ENCODE measurements at regions not wholly inside any gene's neighbourhood (a gene's known extent, or its start where the extent isn't known, plus 50 kb on each side); places are given as distances from the start of the nearest gene placed in this dataset.

DNA sequence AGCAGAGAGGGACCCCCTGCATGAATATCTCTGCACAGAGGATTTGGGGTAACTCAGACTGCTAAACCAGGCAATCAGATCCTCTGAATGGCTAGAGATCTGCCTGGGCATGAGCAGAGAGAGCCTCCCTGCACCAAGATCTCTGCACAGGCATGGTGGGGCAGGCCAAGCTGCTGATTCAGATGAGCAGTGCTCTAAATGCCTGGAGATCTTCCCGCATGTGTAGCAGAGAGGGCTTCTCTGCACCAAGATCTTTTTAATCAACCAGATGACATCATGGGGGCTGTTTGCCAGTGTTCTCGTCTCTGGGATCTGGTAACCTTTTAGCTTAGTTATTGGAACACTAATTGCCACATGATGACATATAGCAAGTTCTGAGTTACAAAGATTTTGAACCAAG is 301.3 kb upstream of the GALNT5 start:
- CTCF ChIA-PET = no interaction called here
- ATAC-seq (no peak), DNase-seq (ENCODE audit: low read depth in 1 of 2, low spot score in 1 of 2) (no peak), FAIRE-seq (no peak)
- no peak for TF ChIP-seq POLR2A (IDR thresholded peaks at IDR 0.05; ENCODE audit: low read length)
- H3K4me2 ChIP-seq = no peak overlapping the region
- 46% methylated on average over 2 of the region's 2 CpGs for WGBS (ENCODE audit: missing lambda C conversion rate)
- H3K27ac ChIP-seq = no peak overlapping the region
- H3K4me1 ChIP-seq = no peaks in the 10 kb centered on the region
- peaks cover 14% of the 10 kb centered on the region for H3K9me3 ChIP-seq
- H3K4me3 ChIP-seq = no peak overlapping the region
- POLR2A ChIA-PET = no interaction called here

DNA sequence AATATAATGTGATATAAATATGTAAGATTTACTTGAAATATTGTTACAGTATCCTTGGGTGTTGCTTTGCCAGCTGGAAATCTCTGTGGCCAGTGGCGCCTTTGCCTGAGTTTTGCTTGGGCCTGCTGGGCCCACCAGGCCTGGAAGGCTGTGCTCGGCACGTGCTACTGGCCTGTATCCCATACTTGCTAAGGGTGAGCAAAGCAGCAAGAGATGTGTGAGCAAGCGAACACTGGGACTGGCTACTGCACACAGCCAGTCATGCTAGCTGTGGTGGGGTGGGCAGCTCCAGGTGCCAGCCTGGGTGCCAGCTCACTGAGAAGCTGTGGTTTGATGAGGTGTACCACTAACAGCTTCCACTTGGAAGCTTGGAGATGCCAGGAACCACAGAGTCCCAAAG is 299.1 kb upstream of the GALNT5 start:
- TF ChIP-seq FOXS1 (CRISPR knock-in tag; IDR thresholded peaks at IDR 0.05) (no peak), HOXA7 (CRISPR knock-in tag; IDR thresholded peaks at IDR 0.05) (no peak), RCOR1 (IDR thresholded peaks at IDR 0.05; ENCODE audit: low read depth, low read length) (no peak), ZC3H11A (IDR thresholded peaks at IDR 0.05) (no peak), MYC (IDR thresholded peaks at IDR 0.05; ENCODE audit: borderline replicate concordance, low read length) (no peak), RFX5 (IDR thresholded peaks at IDR 0.05) (no peak), HEYL (CRISPR knock-in tag; IDR thresholded peaks at IDR 0.05) (no peak), HOXB13 (CRISPR knock-in tag; IDR thresholded peaks at IDR 0.05; ENCODE audit: low read depth) (no peak), FOSB (CRISPR knock-in tag; IDR thresholded peaks at IDR 0.05) (no peak), EHMT2 (IDR thresholded peaks at IDR 0.05; ENCODE audit: low read depth) (no peak), TP53 (CRISPR knock-in tag; IDR thresholded peaks at IDR 0.05) (no peak), MAZ (IDR thresholded peaks at IDR 0.05; ENCODE audit: borderline replicate concordance, low read depth, low read length) (no peak), ESRRA (IDR thresholded peaks at IDR 0.05; ENCODE audit: borderline replicate concordance, low read length) (no peak), CHD4 (IDR thresholded peaks at IDR 0.05; ENCODE audit: borderline replicate concordance) (no peak), BHLHE40 (IDR thresholded peaks at IDR 0.05; ENCODE audit: low read depth, low read length) (no peak)
- TF ChIP-seq, protein P1, sequence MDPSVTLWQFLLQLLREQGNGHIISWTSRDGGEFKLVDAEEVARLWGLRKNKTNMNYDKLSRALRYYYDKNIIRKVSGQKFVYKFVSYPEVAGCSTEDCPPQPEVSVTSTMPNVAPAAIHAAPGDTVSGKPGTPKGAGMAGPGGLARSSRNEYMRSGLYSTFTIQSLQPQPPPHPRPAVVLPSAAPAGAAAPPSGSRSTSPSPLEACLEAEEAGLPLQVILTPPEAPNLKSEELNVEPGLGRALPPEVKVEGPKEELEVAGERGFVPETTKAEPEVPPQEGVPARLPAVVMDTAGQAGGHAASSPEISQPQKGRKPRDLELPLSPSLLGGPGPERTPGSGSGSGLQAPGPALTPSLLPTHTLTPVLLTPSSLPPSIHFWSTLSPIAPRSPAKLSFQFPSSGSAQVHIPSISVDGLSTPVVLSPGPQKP (IDR thresholded peaks at IDR 0.05; ENCODE audit: low read depth, low read length) = no peak
- POLR2A ChIA-PET = no interaction called here
- ATAC-seq = no peak

DNA sequence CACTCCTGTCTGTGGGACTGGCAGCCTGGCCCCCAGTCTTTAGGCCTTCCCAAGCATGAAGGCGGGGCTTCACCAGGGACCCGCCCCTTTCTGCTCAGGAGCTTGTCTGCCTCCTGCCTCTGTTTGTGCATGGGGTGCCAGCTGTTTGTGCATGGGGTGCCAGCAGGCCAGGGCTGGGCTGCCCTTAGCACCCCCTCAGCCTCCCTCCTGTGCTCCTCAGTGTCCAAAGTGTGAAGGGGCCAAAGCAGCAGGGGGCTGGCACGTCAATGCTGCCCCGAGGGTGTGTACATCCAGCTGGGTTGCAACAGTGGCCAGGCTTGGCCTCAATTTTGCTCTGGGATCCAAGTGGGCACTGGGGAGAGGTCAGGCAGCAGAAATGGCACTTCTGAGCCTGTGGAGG is 298.0 kb upstream of the GALNT5 start:
- CTCF ChIA-PET = no interaction called here
- POLR2A ChIA-PET = no interaction called here
- no peak for DNase-seq (ENCODE audit: low read depth in 1 of 2, low spot score in 1 of 2)
- Histone ChIP-seq H3K27ac (no peak overlapping the region), H3K4me1 (no peaks in the 10 kb centered on the region), H3K4me3 (no peak overlapping the region), H3K4me2 (no peak overlapping the region), H3K9me3 (peaks cover 14% of the 10 kb centered on the region)
- FAIRE-seq = no peak
- WGBS (ENCODE audit: missing lambda C conversion rate) = 23% methylated on average over 2 of the region's 4 CpGs
- no peak for ATAC-seq
- no peak for TF ChIP-seq ZSCAN20 (CRISPR knock-in tag; IDR thresholded peaks at IDR 0.05)
- no peak for TF ChIP-seq FOXS1 (CRISPR knock-in tag; IDR thresholded peaks at IDR 0.05)
- TF ChIP-seq, protein P2, sequence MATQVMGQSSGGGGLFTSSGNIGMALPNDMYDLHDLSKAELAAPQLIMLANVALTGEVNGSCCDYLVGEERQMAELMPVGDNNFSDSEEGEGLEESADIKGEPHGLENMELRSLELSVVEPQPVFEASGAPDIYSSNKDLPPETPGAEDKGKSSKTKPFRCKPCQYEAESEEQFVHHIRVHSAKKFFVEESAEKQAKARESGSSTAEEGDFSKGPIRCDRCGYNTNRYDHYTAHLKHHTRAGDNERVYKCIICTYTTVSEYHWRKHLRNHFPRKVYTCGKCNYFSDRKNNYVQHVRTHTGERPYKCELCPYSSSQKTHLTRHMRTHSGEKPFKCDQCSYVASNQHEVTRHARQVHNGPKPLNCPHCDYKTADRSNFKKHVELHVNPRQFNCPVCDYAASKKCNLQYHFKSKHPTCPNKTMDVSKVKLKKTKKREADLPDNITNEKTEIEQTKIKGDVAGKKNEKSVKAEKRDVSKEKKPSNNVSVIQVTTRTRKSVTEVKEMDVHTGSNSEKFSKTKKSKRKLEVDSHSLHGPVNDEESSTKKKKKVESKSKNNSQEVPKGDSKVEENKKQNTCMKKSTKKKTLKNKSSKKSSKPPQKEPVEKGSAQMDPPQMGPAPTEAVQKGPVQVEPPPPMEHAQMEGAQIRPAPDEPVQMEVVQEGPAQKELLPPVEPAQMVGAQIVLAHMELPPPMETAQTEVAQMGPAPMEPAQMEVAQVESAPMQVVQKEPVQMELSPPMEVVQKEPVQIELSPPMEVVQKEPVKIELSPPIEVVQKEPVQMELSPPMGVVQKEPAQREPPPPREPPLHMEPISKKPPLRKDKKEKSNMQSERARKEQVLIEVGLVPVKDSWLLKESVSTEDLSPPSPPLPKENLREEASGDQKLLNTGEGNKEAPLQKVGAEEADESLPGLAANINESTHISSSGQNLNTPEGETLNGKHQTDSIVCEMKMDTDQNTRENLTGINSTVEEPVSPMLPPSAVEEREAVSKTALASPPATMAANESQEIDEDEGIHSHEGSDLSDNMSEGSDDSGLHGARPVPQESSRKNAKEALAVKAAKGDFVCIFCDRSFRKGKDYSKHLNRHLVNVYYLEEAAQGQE (IDR thresholded peaks at IDR 0.05) = no peak
- TF ChIP-seq HOXA7 (CRISPR knock-in tag; IDR thresholded peaks at IDR 0.05) = no peak
- no peak for TF ChIP-seq ZC3H11A (IDR thresholded peaks at IDR 0.05)
- TF ChIP-seq JUN (IDR thresholded peaks at IDR 0.05) = no peak
- no peak for TF ChIP-seq CBX2 (IDR thresholded peaks at IDR 0.05; ENCODE audit: borderline replicate concordance, low read depth)
- TF ChIP-seq NPAS2 (CRISPR knock-in tag; IDR thresholded peaks at IDR 0.05; ENCODE audit: borderline replicate concordance) = no peak
- no peak for TF ChIP-seq MAZ (IDR thresholded peaks at IDR 0.05; ENCODE audit: borderline replicate concordance, low read depth, low read length)
- no peak for TF ChIP-seq NR3C1 (IDR thresholded peaks at IDR 0.05)
- TF ChIP-seq CBX8 (IDR thresholded peaks at IDR 0.05) = no peak
- TF ChIP-seq, protein P3, sequence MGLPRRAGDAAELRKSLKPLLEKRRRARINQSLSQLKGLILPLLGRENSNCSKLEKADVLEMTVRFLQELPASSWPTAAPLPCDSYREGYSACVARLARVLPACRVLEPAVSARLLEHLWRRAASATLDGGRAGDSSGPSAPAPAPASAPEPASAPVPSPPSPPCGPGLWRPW (IDR thresholded peaks at IDR 0.05) = no peak
- no peak for TF ChIP-seq HEYL (CRISPR knock-in tag; IDR thresholded peaks at IDR 0.05)
- no peak for TF ChIP-seq MAFK (IDR thresholded peaks at IDR 0.05; ENCODE audit: partially characterized antibody)
- TF ChIP-seq, protein P4, sequence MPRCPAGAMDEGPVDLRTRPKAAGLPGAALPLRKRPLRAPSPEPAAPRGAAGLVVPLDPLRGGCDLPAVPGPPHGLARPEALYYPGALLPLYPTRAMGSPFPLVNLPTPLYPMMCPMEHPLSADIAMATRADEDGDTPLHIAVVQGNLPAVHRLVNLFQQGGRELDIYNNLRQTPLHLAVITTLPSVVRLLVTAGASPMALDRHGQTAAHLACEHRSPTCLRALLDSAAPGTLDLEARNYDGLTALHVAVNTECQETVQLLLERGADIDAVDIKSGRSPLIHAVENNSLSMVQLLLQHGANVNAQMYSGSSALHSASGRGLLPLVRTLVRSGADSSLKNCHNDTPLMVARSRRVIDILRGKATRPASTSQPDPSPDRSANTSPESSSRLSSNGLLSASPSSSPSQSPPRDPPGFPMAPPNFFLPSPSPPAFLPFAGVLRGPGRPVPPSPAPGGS (IDR thresholded peaks at IDR 0.05) = no peak
- TF ChIP-seq, protein P5, sequence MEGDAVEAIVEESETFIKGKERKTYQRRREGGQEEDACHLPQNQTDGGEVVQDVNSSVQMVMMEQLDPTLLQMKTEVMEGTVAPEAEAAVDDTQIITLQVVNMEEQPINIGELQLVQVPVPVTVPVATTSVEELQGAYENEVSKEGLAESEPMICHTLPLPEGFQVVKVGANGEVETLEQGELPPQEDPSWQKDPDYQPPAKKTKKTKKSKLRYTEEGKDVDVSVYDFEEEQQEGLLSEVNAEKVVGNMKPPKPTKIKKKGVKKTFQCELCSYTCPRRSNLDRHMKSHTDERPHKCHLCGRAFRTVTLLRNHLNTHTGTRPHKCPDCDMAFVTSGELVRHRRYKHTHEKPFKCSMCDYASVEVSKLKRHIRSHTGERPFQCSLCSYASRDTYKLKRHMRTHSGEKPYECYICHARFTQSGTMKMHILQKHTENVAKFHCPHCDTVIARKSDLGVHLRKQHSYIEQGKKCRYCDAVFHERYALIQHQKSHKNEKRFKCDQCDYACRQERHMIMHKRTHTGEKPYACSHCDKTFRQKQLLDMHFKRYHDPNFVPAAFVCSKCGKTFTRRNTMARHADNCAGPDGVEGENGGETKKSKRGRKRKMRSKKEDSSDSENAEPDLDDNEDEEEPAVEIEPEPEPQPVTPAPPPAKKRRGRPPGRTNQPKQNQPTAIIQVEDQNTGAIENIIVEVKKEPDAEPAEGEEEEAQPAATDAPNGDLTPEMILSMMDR (IDR thresholded peaks at IDR 0.05) = no peak

More for the DNA sequence above, 299.1 kb upstream of the GALNT5 start:
- no peak overlapping the region for H3K4me2 ChIP-seq
- H3K9me3 ChIP-seq = peaks cover 14% of the 10 kb centered on the region
- no peak for DNase-seq (ENCODE audit: low read depth in 1 of 2, low spot score in 1 of 2)
- no peak overlapping the region for H3K4me3 ChIP-seq
- 55% methylated on average over 4 of the region's 4 CpGs for WGBS (ENCODE audit: missing lambda C conversion rate)
- CTCF ChIA-PET = interaction anchor here (0.6 kb wide), 1 partner anchor 1901 kb away, joined by 3 read pairs; no protein-coding TSS in a partner anchor
- H3K4me1 ChIP-seq = no peaks in the 10 kb centered on the region
- H3K27ac ChIP-seq = no peak overlapping the region
- FAIRE-seq = no peak

Measured in A549 (cell line).